GM13976 (cell line): ENCODE measurements at regions not wholly inside any gene's neighbourhood (a gene's known extent, or its start where the extent isn't known, plus 50 kb on each side); places are given as distances from the start of the nearest gene placed in this dataset.

ENCODE experiments used
- DNase-seq: peaks from one replicate; pipeline ENCODE4 v3.0.0; 2012; ENCODE audit warnings: low spot score
- CTCF ChIP-seq: IDR thresholded peaks from 2 replicates; pipeline ENCODE4 v1.5.1; 2012; ENCODE audit warnings: borderline replicate concordance, mild to moderate bottlenecking; ENCODE audit not compliant: insufficient read depth; ENCODE audit errors: extremely low read depth, missing control alignments, control extremely low read depth
- in situ Hi-C: fragments of 300-500 bp; cut with MboI; formaldehyde crosslinking; loops from one replicate; pipeline ENCODE4 v1.12.0; 2022; ENCODE audit warnings: low sequenced_read_pairs, mixed read lengths, inconsistent platforms; ENCODE audit not compliant: unreplicated experiment

GRCh38 chr9:106708475-106709146, 154.4 kb upstream of the ZNF462 start:
- TF ChIP-seq CTCF = no peak
- no peak for DNase-seq
- in situ Hi-C loops = no loop called here

GRCh38 chr9:106712279-106712678, 150.7 kb upstream of the ZNF462 start:
- DNase-seq = no peak
- in situ Hi-C loops = no loop called here
- TF ChIP-seq CTCF = no peak

- no peak for TF ChIP-seq CTCF
- in situ Hi-C loops = no loop called here
- DNase-seq = no peak
These were observed 149.8 kb upstream of the ZNF462 start for GRCh38 chr9:106713206-106713605.

GRCh38 chr9:106716820-106717219, 146.1 kb upstream of the ZNF462 start:
- no peak for TF ChIP-seq CTCF
- in situ Hi-C loops = no loop called here
- DNase-seq = no peak

- in situ Hi-C loops = no loop called here
- DNase-seq = no peak
- no peak for TF ChIP-seq CTCF
These were observed 145.3 kb upstream of the ZNF462 start for GRCh38 chr9:106717686-106718085.

GRCh38 chr9:106718936-106719335, 144.0 kb upstream of the ZNF462 start:
- no peak for DNase-seq
- TF ChIP-seq CTCF = no peak
- in situ Hi-C loops = no loop called here
